ENCODE measurements at regions not wholly inside any gene's neighbourhood (a gene's known extent, or its start where the extent isn't known, plus 50 kb on each side); places are given as distances from the start of the nearest gene placed in this dataset.

GRCh38 chr12:87841935-87842334, 187.3 kb downstream of the C12orf50 start:
- H3K36me3 ChIP-seq (ENCODE audit: control insufficient read depth, insufficient read depth, low read length) = no peaks in the 10 kb centered on the region
- no peak for TF ChIP-seq CTCF (IDR thresholded peaks at IDR 0.05; ENCODE audit: insufficient read depth, low read length, poor library complexity, severe bottlenecking)
- DNase-seq (ENCODE audit: extremely low read depth, insufficient read length) = no peak
- no peaks in the 10 kb centered on the region for H3K27me3 ChIP-seq (replicated peaks; ENCODE audit: control insufficient read depth, insufficient read depth, low read length)
- H3K4me3 ChIP-seq (replicated peaks; ENCODE audit: low read depth, low read length) = no peak overlapping the region

- no peak overlapping the region for H3K4me3 ChIP-seq (replicated peaks; ENCODE audit: low read depth, low read length)
- H3K27me3 ChIP-seq (replicated peaks; ENCODE audit: control insufficient read depth, insufficient read depth, low read length) = no peaks in the 10 kb centered on the region
- no peak for DNase-seq (ENCODE audit: extremely low read depth, insufficient read length)
- TF ChIP-seq CTCF (IDR thresholded peaks at IDR 0.05; ENCODE audit: insufficient read depth, low read length, poor library complexity, severe bottlenecking) = no peak
- H3K36me3 ChIP-seq (ENCODE audit: control insufficient read depth, insufficient read depth, low read length) = no peaks in the 10 kb centered on the region
These were observed 193.0 kb downstream of the C12orf50 start for GRCh38 chr12:87836190-87836589.

- Histone ChIP-seq H3K27me3 (replicated peaks; ENCODE audit: control insufficient read depth, insufficient read depth, low read length) (no peaks in the 10 kb centered on the region), H3K36me3 (ENCODE audit: control insufficient read depth, insufficient read depth, low read length) (no peaks in the 10 kb centered on the region), H3K4me3 (replicated peaks; ENCODE audit: low read depth, low read length) (no peak overlapping the region)
- no peak for DNase-seq (ENCODE audit: extremely low read depth, insufficient read length)
- no peak for TF ChIP-seq CTCF (IDR thresholded peaks at IDR 0.05; ENCODE audit: insufficient read depth, low read length, poor library complexity, severe bottlenecking)
These were observed 200.7 kb downstream of the C12orf50 start for GRCh38 chr12:87828382-87828973.

DNA sequence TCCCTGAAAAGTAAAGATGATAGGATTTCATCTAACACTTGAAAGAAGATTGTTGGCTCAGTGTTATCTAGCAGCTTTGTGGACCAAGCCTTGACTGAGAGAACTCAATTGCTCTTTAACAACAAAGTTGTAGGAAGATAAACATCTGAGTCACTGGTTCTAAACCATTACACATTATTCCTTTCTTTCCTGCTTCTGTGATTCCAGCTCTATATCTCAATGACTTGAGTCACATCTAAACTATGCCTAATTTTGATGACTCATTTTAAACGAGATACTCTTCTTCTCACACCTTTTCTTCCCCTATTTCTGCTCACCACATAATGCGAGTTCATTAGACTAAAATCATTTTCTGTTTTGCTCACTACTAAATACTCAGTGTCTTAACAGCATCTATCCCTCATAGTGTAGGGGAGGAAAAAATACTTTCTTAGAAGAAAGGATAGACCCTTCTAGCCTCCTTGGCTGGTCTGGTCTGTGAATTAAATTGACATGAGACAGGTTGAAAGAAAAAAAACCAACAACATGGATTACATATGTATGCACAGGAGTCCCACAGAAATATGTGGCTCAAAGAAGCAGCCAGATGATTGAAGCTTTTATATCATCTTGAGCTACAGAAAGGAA, 201.4 kb downstream of the C12orf50 start:
- TF ChIP-seq CTCF (IDR thresholded peaks at IDR 0.05; ENCODE audit: insufficient read depth, low read length, poor library complexity, severe bottlenecking) = no peak
- no peak for DNase-seq (ENCODE audit: extremely low read depth, insufficient read length)
- Histone ChIP-seq H3K36me3 (ENCODE audit: control insufficient read depth, insufficient read depth, low read length) (no peaks in the 10 kb centered on the region), H3K27me3 (replicated peaks; ENCODE audit: control insufficient read depth, insufficient read depth, low read length) (no peaks in the 10 kb centered on the region), H3K4me3 (replicated peaks; ENCODE audit: low read depth, low read length) (no peak overlapping the region)

GRCh38 chr12:87822923-87823322, 206.3 kb downstream of the C12orf50 start:
- Histone ChIP-seq H3K36me3 (ENCODE audit: control insufficient read depth, insufficient read depth, low read length) (no peaks in the 10 kb centered on the region), H3K27me3 (replicated peaks; ENCODE audit: control insufficient read depth, insufficient read depth, low read length) (no peaks in the 10 kb centered on the region), H3K4me3 (replicated peaks; ENCODE audit: low read depth, low read length) (no peak overlapping the region)
- DNase-seq (ENCODE audit: extremely low read depth, insufficient read length) = no peak
- no peak for TF ChIP-seq CTCF (IDR thresholded peaks at IDR 0.05; ENCODE audit: insufficient read depth, low read length, poor library complexity, severe bottlenecking)
